ENCODE measurements at regions not wholly inside any gene's neighbourhood (a gene's known extent, or its start where the extent isn't known, plus 50 kb on each side); places are given as distances from the start of the nearest gene placed in this dataset.

DNA sequence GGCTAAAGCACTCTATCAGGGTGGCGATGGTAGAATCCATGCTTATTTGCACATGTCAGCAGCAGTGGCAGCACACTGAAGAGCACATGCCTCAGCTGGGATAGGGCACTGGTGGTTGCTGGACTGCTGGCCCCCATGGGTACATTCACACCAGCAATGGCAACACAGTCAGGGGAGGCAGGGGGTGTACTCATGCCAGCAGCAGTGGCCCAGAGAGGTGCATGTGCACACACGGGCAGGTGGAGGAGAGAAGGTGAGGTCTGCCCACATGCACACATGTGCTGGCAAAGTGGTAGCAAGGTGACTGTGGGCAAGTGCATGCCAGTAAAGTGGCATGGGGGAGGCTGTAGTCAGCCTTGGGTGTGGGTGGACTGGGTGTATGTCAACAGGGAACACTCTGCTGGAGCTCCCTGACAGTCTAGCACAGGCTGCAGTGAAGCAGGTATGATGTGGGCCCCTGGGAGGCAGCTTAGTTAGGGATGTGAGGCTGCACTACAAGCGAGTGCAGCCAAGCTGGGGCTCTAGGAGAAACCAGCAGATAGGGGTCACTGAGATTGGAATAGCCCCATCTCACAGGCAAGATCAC, 53.9 kb upstream of the NPAP1 start:
- H3K27ac Mint-ChIP-seq, result no peak overlapping the region
- no peak overlapping the region for H3K4ac ChIP-seq (ENCODE audit: low read depth, low read length)
- H3K27ac ChIP-seq (ENCODE audit: insufficient read length, low read depth, low read length), result no peak overlapping the region
- no peak overlapping the region for H2AFZ ChIP-seq (ENCODE audit: low read length)
- TF ChIP-seq, protein P1, sequence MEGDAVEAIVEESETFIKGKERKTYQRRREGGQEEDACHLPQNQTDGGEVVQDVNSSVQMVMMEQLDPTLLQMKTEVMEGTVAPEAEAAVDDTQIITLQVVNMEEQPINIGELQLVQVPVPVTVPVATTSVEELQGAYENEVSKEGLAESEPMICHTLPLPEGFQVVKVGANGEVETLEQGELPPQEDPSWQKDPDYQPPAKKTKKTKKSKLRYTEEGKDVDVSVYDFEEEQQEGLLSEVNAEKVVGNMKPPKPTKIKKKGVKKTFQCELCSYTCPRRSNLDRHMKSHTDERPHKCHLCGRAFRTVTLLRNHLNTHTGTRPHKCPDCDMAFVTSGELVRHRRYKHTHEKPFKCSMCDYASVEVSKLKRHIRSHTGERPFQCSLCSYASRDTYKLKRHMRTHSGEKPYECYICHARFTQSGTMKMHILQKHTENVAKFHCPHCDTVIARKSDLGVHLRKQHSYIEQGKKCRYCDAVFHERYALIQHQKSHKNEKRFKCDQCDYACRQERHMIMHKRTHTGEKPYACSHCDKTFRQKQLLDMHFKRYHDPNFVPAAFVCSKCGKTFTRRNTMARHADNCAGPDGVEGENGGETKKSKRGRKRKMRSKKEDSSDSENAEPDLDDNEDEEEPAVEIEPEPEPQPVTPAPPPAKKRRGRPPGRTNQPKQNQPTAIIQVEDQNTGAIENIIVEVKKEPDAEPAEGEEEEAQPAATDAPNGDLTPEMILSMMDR (conservative IDR thresholded peaks at IDR 0.05), result no peak
- H2BK12ac ChIP-seq (ENCODE audit: insufficient read length, low read depth, low read length), result no peak overlapping the region
- H3K4me1 ChIP-seq (ENCODE audit: insufficient read depth, low read length), result no peaks in the 10 kb centered on the region
- H3K9me3 Mint-ChIP-seq, result peaks cover 59 to 75% of the 10 kb centered on the region in 2 experiments
- no peaks in the 10 kb centered on the region for H3K27me3 Mint-ChIP-seq (ENCODE audit: low read depth)
- H3K36me3 Mint-ChIP-seq (ENCODE audit: insufficient read depth in 1 of 3, low read depth in 3 of 3), result peaks cover 11 to 41% (median 29%) of the 10 kb centered on the region in 3 experiments
- H3K27me3 ChIP-seq (ENCODE audit: insufficient read depth, low read length), result no peaks in the 10 kb centered on the region
- no peak overlapping the region for H3K56ac ChIP-seq (ENCODE audit: insufficient read length, low read depth, low read length)
- H3K14ac ChIP-seq (ENCODE audit: insufficient read depth, low read length), result no peak overlapping the region
- no peaks in the 10 kb centered on the region for H3K23me2 ChIP-seq (ENCODE audit: insufficient read length, low read depth, low read length, poor library complexity, severe bottlenecking)
- H3K4me2 ChIP-seq (ENCODE audit: insufficient read depth, insufficient read length, low read length), result no peak overlapping the region
- no peak for DNase-seq
- H4K5ac ChIP-seq (ENCODE audit: insufficient read length, low read depth, low read length), result no peak overlapping the region
- no peaks in the 10 kb centered on the region; a peak in 1 of 4 replicates for H3K4me1 Mint-ChIP-seq
- H4K8ac ChIP-seq (replicated peaks; ENCODE audit: insufficient read length, low read depth, low read length), result no peak overlapping the region
- H3K4me3 Mint-ChIP-seq, result no peak overlapping the region
- no CpG with 5 or more reads among the region's 3 CpGs for WGBS (ENCODE audit: extremely low coverage, insufficient read length, low lambda C conversion rate)
- no peaks in the 10 kb centered on the region for H3K79me2 ChIP-seq (ENCODE audit: insufficient read depth, low read length)
- no peak overlapping the region for H2BK120ac ChIP-seq (ENCODE audit: low read depth, low read length, poor library complexity, severe bottlenecking)
- no peaks in the 10 kb centered on the region for H3K79me1 ChIP-seq (ENCODE audit: insufficient read depth, low read depth, low read length, poor library complexity, severe bottlenecking)
- no peak overlapping the region for H3T11ph ChIP-seq (ENCODE audit: low read length)
- no peak overlapping the region for H3K18ac ChIP-seq (ENCODE audit: insufficient read length, low read depth, low read length)
- H2BK5ac ChIP-seq (ENCODE audit: insufficient read length, low read length), result no peak overlapping the region
- no peak overlapping the region for H2BK20ac ChIP-seq (ENCODE audit: low read depth, low read length, poor library complexity, severe bottlenecking)
- H2AK5ac ChIP-seq (ENCODE audit: insufficient read length, low read length), result no peak overlapping the region
- no peak overlapping the region for H2BK15ac ChIP-seq (ENCODE audit: low read depth, low read length)
- no peak overlapping the region for H4K91ac ChIP-seq (ENCODE audit: insufficient read length, low read depth, low read length)
- peaks cover 46% of the 10 kb centered on the region for H3K9me3 ChIP-seq (ENCODE audit: control insufficient read depth, low read depth, low read length)
- H3K9ac ChIP-seq (ENCODE audit: extremely low read depth, insufficient read length, low read length), result no peak overlapping the region
- no peaks in the 10 kb centered on the region for H4K20me1 ChIP-seq (ENCODE audit: control insufficient read depth, insufficient read depth, insufficient read length)
- no peak overlapping the region for H3K23ac ChIP-seq (ENCODE audit: insufficient read length, low read depth, low read length)
